GM21825 (cell line): ENCODE measurements at regions not wholly inside any gene's neighbourhood (a gene's known extent, or its start where the extent isn't known, plus 50 kb on each side); places are given as distances from the start of the nearest gene placed in this dataset.

Experiments used
- ATAC-seq: cut with Tn5 transposase; IDR thresholded peaks from one replicate; pipeline ENCODE4 v1.9.1; 2021; ENCODE audit warnings: mild to moderate bottlenecking, moderate library complexity; ENCODE audit not compliant: unreplicated experiment

DNA sequence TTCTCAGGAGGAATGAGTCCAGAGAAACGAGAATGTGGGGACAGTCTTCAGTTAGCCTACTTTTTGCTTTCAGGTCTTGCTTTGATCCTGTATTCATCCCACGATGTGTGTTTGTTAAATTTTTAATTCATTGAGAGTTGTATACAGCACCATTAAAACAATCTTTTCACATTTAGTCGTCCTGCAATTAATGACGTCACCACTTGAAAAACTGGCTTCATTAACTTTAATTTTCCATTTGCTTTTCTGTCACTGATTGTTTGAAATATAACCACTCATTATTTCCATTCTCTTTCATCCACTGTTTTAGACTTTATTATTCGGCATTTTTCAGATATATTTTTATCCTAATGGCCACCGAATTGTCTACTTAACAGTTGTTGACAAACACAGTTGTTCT is 146.9 kb downstream of the TFEC start:
- ATAC-seq = no peak

DNA sequence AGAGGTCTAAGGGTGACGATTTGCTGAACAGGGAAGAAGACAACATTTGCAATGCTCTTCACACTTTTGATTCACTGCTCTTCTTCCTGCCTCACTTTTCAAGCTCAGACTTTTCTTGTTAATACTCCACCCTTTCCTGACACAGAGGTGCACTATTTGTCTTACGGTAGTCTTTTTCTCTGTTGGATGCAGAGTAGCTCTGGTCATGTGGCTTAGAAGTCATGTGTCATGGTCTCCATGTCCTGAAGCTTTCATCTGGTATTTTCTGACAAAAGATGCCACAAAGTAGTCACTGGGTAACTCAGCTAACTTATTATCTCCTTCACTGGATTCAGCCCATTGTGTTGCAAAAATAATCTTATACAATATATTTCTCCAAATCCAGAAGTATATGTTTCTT is 149.1 kb downstream of the TFEC start:
- ATAC-seq = no peak

DNA sequence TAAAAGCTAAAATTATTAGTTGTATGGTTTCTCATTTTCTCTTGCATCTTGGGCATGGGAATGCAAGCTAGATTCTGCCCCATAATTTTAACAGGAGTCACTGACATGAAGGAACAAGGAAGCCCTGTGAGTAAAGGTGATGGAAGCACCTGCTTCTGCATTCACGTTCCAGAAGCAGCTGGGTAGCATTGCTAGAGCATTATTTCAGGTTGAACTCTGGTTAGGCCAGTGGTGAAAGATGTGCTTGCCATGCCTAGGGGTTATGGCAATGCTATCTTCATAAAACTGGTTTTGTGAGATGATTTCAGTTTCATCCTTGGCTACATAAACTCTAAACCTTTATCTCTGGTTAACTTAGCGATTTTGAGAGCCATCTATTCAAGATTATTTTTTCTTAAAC is 151.4 kb downstream of the TFEC start:
- no peak for ATAC-seq

DNA sequence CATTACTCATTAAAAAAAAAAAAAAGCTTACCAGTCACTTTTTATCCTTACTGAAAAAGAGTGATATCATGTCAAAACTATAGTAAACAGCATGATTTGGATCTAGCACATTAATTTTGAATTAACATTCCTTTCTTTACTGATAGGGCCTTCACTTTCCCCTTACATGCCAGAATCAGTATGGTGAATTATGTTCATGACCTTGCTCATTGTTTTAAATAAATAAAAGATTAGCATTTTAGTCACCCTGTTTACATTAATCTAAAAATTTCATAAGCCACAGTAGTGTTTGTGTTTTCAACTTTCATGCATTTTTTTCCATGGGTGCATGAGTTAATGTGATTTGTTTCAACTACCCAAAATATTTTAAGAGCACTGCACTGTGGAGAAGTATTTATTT is 160.8 kb downstream of the TFEC start:
- no peak for ATAC-seq

DNA sequence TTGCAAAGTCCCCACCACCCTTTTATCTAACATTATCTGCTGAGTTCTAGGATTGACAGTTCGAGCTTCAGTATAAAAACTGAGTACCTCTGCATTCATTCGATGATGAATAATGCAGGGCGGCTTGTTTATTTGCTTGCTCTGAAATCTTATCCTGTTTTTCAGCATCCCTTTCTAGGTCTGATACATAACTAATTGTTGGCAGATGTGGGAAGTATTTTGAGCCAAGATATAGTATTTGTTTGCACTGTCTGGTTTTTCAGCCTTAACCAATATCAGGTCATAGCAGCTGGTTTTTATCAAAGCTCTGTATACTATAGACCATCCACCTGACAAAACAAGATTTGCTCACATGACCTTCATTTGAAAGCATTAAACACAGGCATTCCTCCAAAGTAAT is 161.4 kb downstream of the TFEC start:
- ATAC-seq = no peak

DNA sequence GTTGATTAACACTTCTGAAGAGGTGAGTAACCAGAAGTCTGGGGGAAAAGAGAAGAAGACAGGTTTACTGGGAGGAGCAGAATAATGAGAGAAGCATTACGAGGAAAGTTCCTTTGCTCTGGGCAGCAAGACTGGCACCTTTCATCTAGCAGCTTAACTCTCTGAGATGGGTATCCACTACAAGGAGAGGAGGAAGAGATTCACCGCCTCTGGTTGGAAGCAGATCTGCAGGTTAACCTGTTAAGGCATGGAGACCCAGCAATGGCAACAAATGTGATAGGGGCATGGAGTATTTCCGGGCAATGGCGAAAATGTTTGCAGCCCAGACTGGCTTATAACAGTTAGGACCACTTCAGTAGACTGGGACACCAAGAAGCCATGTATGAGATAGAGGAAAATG is 162.2 kb downstream of the TFEC start:
- no peak for ATAC-seq

DNA sequence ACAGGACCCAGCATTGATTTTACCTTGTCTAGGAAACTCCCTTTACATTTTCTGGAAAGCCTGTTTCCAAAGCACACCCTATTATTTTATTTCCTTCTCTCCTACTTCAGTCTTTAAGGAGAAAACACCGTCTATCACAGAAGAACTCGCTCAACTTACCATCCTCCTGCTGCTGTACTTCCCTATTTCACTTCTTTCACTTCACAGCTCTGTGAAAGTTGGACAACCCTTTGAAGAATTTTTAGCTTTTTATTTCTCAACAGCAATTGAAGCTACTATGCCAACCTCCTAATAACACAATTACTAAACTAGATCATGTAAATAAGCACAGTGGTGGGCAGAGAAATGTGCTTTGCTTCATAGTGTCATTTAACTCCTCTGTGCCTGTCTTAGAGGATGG is 166.5 kb downstream of the TFEC start:
- no peak for ATAC-seq

DNA sequence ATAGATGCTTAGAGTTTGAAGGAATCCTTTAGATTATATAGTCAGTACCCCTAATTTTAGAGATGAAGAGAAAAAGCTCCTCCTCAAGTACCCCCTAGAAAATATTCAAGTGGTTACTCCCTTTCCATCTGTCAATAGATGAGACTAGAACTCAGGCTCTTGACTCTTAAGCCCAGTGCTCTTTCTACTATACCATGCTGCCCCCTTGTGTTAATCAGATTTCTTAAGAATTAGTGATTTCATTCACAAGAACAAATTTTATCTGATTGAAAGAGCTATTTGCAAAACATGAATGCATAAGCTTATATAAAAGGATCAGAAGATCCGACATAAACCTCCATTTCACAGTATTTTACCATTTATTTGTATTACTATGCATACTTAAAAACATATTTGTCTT is 179.3 kb downstream of the TFEC start:
- ATAC-seq = no peak

DNA sequence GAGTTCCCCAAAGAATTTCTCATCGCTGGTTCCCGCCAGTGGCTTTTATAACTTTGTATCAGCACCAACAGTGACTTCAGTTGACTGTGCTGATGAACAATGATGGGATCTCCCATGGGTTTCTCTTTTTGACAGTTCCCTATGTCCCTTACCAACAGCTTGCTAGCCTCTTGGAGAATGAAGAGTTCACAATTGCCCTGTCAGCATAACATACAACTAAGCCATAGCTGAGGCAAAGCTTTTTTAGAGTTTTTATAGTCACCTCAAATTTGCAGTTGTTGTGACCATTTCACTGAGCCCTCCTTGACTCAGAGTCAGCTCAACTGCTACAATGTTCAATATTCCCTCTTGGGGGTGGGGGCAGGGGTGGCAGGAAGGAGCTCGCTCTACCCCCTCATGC is 179.8 kb downstream of the TFEC start:
- ATAC-seq = no peak

DNA sequence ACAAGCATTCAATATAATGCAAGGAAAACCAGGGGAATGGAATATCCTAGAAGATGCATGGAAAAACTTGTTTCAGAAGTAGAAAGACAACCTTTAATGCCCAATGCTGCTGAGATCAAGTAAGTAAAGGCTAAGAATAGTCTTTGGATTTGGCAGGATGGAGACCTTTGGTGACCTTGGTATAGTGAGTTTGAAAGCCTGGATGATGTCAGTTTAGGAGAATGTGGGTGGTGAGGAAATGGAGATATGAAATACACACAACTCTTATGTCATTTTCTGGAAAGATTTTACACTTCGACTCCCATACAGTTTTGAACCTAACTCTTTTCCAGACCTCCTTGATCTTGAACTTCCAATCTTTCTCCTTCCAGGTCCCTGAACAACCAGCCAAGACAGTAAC is 185.7 kb downstream of the TFEC start:
- ATAC-seq = no peak

DNA sequence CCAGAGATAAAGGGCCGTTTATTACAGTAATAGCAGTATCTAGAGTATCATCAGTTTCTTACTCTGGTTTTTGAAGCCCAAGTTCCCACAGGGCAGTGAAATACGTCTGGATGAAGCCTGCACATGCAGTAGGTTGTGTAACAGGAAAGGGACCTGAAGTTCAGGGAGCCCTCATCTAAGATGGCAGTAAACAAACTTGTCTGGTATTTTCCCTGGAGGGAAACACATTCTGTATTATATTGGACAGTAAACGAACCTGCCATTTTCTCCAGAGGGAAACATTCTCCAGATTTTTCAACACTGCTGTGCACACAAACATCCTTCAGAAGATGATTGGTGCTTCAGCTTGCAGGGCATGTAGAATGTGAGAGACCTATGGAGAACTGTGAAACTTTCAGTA is 189.9 kb downstream of the TFEC start:
- no peak for ATAC-seq

DNA sequence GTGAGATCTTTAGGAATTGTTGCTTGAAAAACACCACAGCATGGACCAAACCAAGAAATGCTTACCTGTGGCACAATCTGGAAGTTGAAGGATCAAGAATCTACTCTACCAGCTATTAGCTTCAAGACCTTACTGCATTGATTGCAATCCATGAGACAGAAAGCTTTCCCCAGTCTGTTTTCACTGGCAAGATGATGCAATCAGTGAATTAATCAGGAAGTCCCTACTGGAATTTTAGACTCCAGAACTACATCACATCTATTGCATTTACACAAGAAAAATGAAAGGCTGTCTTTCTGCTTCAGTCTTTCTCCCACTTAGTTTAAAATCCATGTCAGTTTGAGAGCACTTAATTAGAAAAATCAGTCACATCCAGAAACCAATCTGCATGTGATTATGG is 191.7 kb downstream of the TFEC start:
- no peak for ATAC-seq

DNA sequence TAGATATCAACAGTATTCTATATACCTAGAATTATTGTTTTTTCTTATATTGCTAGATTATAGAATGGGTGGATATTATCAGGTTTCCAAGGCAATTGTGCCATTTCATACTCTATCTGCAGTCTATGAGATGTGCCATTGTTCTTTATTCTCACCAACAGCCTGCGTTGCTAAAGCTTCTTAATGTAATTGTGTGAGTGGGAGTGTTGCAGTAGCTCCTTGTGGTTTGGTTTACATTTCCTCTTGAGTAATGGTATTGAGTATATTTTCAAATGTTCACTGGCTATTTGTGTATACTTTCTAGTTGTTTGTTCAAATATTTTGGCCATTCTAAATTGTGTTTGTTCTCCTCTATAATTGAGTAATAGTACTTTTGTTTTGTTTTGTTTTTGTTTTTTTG is 199.2 kb downstream of the TFEC start:
- no peak for ATAC-seq

DNA sequence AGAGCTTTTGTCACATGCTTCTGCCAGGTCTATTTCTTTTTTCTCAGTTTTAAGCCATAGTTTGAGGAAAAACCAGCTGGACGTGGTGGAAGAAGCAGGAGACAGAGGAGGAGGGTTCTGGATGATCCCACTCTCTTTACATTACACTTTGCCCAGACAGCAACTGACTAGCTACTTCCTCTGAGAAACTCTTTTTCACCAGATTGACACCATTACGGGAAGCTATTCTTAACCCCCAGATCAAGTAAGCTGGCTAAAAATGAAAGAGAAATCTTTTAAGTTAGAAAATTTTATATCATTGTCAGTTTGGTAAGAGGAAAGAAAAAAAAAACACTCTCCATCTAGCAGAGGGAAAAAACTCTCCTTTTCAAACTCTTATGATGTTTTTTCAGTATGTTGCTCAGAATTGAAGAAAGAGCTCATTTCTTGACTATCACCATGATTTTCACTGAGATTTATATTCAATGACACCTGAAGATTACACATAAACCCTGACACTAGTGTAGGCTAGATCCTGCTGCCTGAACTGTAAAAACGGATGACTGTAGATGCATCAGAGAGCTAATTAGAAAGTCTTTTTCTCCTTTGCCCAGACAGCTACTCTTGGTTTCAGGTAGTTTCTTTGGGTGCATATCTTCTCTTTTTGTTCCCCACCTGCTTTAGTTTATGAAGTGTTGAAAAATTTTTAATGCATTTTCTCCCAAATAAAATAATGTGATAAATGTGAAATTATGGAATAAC is 203.1 kb downstream of the TFEC start:
- peak; percentile 52 for ATAC-seq

DNA sequence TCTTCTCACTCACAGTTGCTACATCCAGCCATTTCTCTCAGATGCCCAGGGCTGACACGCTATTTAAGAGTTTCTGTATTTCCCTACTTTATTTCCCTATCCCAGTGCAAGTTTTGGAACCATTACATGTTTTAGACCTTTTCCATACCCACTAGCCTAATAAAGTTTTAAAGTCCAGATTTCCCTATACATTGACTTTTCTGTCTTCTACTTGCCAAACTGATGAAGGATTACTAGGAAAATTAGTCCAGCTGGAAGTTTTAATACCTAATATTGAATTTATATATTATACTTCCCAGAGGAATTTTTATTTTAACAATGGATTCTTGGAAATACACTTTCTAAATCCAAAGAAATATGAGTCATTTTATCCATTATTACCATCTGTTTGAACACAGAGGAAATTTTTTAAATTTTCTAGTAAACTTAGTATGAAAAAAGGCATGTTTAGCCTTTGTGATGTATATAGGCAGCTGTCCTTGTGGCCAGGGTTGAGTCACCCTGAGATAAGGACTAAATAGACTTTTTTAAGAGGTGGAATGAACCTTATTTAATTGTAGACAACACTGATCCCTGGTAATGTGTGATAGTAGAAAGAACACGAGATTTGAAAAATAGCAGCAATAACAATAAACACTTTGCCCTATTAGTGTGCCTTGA is 205.0 kb downstream of the TFEC start:
- no peak for ATAC-seq

DNA sequence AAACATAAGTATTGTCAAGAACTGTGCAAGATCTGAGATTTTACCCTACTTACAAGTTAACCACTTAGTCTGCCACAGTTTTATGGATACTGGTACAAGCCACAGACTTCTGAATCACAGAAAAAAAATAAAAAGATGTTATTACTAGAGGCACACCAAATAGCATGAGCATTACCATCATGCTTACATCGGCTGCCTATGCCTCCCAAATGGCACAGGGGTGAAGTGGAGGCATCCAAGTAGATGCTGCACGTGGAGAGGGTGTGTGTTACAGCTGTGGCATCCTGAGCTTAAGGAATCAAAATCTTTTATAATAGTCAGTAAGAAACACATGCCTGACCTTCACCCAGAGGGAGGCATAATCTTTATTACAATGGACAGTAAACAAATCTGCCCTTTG is 207.8 kb downstream of the TFEC start:
- ATAC-seq = no peak

DNA sequence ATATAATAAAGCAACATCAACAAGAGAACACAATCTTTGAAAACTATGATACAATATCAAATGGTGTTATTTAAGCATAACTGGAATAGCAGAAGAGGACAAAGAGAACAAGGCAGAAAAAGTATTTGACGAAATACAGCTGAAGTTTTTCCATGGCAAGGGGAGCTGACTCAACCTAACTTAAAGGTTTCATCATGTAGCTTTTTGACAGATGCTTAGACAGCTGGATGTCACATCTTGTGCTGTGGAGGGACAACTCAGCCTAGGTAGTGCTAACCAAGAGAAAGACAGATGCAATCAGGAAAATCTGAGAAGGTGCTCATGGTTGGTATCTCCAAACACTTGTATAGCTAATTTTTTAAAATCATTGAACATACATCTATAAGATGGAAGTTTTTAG is 208.2 kb downstream of the TFEC start:
- no peak for ATAC-seq

DNA sequence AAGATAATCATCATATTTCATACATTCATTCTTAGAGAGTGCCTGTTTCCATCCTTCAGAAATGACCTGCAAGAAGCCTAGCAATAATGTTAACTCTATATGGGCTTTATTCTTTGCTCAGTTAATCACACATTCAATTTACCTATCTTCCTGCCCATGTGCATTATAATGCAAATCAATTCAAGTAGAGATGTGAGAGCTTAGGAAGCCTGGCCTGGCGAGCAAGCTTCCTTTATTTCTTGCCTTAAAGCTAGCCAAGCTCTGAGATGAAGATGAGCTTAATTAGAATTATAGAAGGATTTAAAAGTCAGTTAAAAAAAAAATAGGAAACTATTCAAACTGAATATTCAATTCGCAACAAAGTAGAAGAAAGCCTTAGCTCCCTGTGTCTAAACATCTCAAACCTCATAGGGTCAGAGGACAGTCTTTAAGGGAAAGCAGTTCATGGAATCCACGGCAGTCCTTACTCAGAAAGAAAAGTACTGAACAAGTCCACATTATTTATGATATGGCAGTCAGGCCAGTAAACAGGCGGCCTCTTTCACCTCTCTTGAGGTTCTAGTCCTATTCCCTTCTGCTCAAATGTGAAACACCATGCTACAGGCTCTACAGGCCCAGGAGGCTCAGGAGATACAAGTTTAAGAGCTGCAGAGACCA is 214.1 kb downstream of the TFEC start:
- ATAC-seq = no peak

DNA sequence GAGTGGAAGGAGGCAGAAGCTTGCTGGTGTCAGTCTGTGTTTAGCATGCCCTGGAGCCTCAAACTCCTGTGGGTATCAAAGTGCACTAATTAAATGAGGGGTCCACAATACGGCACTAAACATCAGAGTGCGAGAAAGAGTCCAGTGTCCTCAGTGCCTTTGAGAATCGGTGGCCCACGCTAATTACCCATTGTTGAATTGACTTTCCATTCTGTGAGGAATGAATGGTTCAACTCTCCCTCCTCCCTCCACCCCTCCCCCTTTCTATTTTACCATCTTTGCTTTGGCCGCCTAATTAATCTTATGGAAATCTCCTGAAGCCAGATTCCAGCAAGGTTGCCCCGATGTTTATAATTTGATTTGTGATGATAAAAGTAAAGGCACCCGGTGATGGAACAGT is 217.8 kb downstream of the TFEC start:
- ATAC-seq = no peak

DNA sequence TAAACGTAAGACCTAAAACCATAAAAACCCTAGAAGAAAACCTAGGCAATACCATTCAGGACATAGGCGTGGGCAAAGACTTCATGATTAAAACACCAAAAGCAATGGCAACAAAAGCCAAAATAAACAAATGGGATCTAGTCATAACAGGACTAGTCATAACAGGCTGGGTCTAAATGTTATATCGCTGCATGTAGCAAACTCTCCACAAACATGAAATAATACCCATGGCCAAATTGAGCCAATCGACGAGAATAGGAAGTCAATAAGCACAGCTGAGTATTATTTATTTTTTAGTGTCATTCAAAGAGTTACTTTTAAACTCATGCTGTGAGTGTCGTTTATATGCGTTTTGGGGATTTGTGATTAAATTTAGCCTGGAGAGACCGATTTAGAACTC is 225.1 kb downstream of the TFEC start:
- ATAC-seq = no peak

DNA sequence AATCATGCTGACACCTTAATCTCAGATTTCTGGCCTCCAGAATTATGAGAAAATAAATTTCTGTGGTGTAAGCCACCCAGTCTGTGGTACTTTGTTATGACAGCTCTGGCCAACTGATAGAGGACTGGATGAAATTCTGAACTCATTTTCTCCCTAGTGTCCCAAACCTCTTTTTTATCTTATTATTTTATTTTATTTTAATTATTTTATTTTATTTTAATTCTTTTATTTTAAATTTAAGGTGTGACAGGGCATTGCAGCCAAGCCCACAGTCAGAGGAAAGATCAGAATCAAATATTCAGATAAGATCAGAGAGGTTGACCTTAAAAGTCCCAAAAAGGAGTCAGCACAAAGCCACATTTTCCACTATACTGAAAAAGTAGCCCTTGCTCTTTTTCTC is 228.1 kb downstream of the TFEC start:
- ATAC-seq = no peak

DNA sequence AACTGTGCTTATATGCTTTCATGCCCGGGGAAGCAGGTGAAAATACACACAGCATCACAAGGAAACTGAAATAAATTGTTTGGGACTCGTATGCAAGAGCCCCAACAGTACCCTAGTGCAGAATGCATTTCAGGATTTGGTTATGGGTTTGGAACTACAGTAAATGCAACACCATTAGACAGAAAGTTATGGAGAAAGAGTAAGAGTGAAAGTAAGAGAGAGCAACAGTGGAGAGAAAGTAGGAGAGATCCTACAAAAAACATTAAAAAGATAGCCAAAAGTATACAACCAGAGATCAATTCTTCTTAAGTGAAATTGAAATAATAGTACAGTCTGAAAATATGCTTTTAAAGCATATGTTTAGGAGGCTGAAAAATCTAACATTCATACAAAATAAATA is 231.1 kb downstream of the TFEC start:
- no peak for ATAC-seq
